Osteocyte (in vitro differentiated cells): ENCODE measurements at regions not wholly inside any gene's neighbourhood (a gene's known extent, or its start where the extent isn't known, plus 50 kb on each side); places are given as distances from the start of the nearest gene placed in this dataset.

Source experiments
- DNase-seq: peaks from one replicate; pipeline ENCODE4 v3.0.0; 2021; ENCODE audit warnings: mixed read lengths; ENCODE audit not compliant: unreplicated experiment; ENCODE audit errors: extremely low spot score
- H3K27ac Mint-ChIP-seq: one replicate; pipeline ENCODE4 v1.8.0; 2021; ENCODE audit warnings: mild to moderate bottlenecking, mixed read lengths; ENCODE audit not compliant: unreplicated experiment
- H3K27me3 Mint-ChIP-seq: one replicate; pipeline ENCODE4 v1.8.0; 2021; ENCODE audit warnings: mixed read lengths; ENCODE audit not compliant: unreplicated experiment
- H3K36me3 Mint-ChIP-seq: one replicate; pipeline ENCODE4 v1.8.0; 2021; ENCODE audit warnings: mixed read lengths; ENCODE audit not compliant: unreplicated experiment
- H3K4me1 Mint-ChIP-seq: one replicate; pipeline ENCODE4 v1.8.0; 2021; ENCODE audit warnings: mixed read lengths; ENCODE audit not compliant: unreplicated experiment
- H3K4me3 Mint-ChIP-seq: one replicate; pipeline ENCODE4 v1.8.0; 2021; ENCODE audit warnings: mild to moderate bottlenecking, moderate library complexity, mixed read lengths; ENCODE audit not compliant: unreplicated experiment
- H3K9me3 Mint-ChIP-seq: one replicate; pipeline ENCODE4 v1.8.0; 2021; ENCODE audit warnings: mixed read lengths; ENCODE audit not compliant: unreplicated experiment
- TF ChIP-seq, protein P1 (sequence below): fragments of 200-600 bp; sonication (generic); IDR thresholded peaks from 2 replicates; pipeline ENCODE4 v1.5.0; 2021; ENCODE audit warnings: antibody characterized with exemption, mild to moderate bottlenecking, moderate library complexity

DNA sequence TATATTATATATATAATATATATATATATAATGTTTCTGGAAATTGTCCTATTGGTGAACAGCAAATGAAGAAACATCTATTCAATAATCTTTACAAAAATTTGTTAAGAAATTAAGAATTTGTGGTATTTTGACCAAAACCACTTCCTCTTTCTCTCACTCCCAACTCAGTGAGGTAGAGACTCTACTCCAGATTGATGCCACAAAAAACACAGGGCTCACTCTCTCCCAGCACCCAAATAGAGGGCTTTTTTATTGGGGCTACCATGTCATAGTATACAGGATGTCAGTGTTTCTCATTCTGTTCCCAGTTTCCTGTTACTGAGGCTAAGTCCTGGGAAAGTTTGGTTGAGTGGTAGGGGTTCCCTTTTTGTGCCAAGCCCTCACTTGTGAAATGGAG, 1155.4 kb downstream of the BCL11A start:
- Mint-ChIP-seq H3K9me3 (peaks cover 4% of the 10 kb centered on the region), H3K4me3 (no peak overlapping the region), H3K36me3 (no peaks in the 10 kb centered on the region), H3K4me1 (no peaks in the 10 kb centered on the region), H3K27ac (no peak overlapping the region), H3K27me3 (no peaks in the 10 kb centered on the region)
- TF ChIP-seq, protein P1, sequence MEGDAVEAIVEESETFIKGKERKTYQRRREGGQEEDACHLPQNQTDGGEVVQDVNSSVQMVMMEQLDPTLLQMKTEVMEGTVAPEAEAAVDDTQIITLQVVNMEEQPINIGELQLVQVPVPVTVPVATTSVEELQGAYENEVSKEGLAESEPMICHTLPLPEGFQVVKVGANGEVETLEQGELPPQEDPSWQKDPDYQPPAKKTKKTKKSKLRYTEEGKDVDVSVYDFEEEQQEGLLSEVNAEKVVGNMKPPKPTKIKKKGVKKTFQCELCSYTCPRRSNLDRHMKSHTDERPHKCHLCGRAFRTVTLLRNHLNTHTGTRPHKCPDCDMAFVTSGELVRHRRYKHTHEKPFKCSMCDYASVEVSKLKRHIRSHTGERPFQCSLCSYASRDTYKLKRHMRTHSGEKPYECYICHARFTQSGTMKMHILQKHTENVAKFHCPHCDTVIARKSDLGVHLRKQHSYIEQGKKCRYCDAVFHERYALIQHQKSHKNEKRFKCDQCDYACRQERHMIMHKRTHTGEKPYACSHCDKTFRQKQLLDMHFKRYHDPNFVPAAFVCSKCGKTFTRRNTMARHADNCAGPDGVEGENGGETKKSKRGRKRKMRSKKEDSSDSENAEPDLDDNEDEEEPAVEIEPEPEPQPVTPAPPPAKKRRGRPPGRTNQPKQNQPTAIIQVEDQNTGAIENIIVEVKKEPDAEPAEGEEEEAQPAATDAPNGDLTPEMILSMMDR = no peak
- no peak for DNase-seq

DNA sequence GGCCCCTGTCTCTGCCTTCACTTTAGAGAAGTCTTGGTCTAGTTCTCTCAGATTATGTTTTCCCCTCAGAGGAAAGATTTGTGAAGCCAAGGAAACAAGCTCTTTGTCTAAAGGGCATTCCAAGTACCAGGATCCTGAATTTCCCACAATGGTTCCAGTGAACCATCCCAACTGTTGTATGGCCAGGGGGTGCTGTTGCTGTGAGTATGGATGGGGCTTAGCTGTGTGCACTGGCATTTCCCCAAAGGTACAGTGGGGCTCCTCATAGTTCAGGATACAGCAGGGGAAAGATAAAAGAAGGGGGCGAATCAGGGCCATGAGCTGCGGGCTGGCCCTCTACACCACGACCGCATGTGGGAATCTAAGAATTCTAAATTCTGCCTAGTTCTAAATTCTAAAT, 1154.0 kb upstream of the FANCL start:
- H3K4me1 Mint-ChIP-seq = no peaks in the 10 kb centered on the region
- H3K36me3 Mint-ChIP-seq = no peaks in the 10 kb centered on the region
- TF ChIP-seq, protein P1 = no peak
- H3K9me3 Mint-ChIP-seq = peaks cover 6% of the 10 kb centered on the region
- H3K27ac Mint-ChIP-seq = no peak overlapping the region
- H3K4me3 Mint-ChIP-seq = no peak overlapping the region
- DNase-seq = no peak
- H3K27me3 Mint-ChIP-seq = no peaks in the 10 kb centered on the region

DNA sequence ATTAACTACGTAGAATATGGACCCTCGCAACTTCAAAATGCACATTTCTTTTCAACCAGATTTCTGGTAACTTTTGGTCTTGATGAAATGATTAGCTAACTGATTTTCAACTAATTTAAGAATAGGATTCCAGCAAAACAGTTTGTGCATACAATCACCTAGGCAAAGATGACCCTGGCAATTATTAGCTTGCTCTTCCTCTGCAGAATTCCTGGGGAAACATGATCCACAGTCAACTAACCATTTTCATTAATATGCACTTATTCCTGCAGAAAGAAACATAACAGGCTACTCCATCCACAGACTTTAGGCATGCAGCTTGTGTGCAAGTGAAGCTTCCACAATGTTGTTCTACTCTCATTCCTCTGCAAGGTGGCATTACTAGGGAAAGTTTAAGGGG, 1150.8 kb upstream of the FANCL start:
- DNase-seq = no peak
- Mint-ChIP-seq H3K36me3 (no peaks in the 10 kb centered on the region), H3K27ac (no peak overlapping the region), H3K27me3 (no peaks in the 10 kb centered on the region), H3K9me3 (peaks cover 6% of the 10 kb centered on the region), H3K4me3 (no peak overlapping the region), H3K4me1 (no peaks in the 10 kb centered on the region)
- TF ChIP-seq, protein P1 = no peak

DNA sequence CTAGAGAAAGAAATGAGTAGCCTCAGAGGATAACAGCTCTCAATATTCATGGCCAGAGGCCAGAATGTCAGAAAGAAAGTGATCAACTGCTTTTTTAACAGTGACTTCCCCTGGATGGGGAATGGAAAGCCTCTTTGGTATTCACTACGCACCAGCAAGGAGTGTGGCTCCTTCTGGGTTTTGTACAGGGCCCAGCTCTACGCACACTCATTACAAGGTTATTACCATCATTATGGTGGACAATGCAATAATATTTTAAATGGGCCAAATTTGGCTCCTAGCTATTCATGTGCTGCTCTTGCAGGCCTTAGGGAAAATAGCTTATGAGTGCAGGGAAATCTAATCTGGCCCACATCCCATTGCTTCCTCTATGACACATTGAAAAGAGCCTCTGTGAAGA, 1149.5 kb upstream of the FANCL start:
- no peaks in the 10 kb centered on the region for H3K27me3 Mint-ChIP-seq
- no peak overlapping the region for H3K4me3 Mint-ChIP-seq
- H3K36me3 Mint-ChIP-seq = no peaks in the 10 kb centered on the region
- TF ChIP-seq, protein P1 = no peak
- H3K27ac Mint-ChIP-seq = no peak overlapping the region
- no peak for DNase-seq
- peaks cover 6% of the 10 kb centered on the region for H3K9me3 Mint-ChIP-seq
- no peaks in the 10 kb centered on the region for H3K4me1 Mint-ChIP-seq

DNA sequence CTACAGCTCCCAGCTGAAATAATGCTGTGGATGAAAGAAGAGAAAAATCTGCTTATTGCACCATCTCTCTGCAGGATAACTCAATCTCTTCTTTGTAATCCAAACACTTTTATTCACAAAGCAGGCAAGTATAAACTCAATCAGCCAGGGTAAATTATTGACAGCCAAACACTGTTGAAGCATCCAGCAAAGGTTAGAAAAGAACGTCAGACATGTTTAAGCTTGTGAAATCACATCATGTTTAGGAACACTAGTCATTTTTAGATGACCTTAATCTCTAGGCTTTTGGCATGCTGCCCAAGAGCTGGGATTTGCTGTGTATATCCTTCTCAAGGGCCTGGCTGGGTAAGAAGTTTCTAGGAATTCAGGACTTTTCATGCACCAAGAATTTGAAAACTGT, 1148.1 kb upstream of the FANCL start:
- no peak overlapping the region for H3K4me3 Mint-ChIP-seq
- TF ChIP-seq, protein P1 = no peak
- no peaks in the 10 kb centered on the region for H3K36me3 Mint-ChIP-seq
- H3K9me3 Mint-ChIP-seq = peaks cover 6% of the 10 kb centered on the region
- DNase-seq = no peak
- H3K4me1 Mint-ChIP-seq = no peaks in the 10 kb centered on the region
- H3K27me3 Mint-ChIP-seq = no peaks in the 10 kb centered on the region
- H3K27ac Mint-ChIP-seq = no peak overlapping the region
